Type B pancreatic cell (in vitro differentiated cells): ENCODE measurements at regions not wholly inside any gene's neighbourhood (a gene's known extent, or its start where the extent isn't known, plus 50 kb on each side); places are given as distances from the start of the nearest gene placed in this dataset.

ENCODE experiments used
- DNase-seq: peaks from one replicate; pipeline ENCODE4 v3.0.0; 2021; ENCODE audit warnings: mixed read lengths; ENCODE audit not compliant: unreplicated experiment; ENCODE audit errors: extremely low spot score
- H3K27ac Mint-ChIP-seq: 2 replicates; pipeline ENCODE4 v1.8.0; 2021; ENCODE audit warnings: mild to moderate bottlenecking, mixed read lengths
- H3K27me3 Mint-ChIP-seq: 2 replicates; pipeline ENCODE4 v1.8.0; 2021; ENCODE audit warnings: mixed read lengths
- H3K36me3 Mint-ChIP-seq: 2 replicates; pipeline ENCODE4 v1.8.0; 2021; ENCODE audit warnings: mixed read lengths
- H3K4me1 Mint-ChIP-seq: one replicate; pipeline ENCODE4 v1.8.0; 2021; ENCODE audit warnings: mixed read lengths; ENCODE audit not compliant: unreplicated experiment
- H3K4me3 Mint-ChIP-seq: 2 replicates; pipeline ENCODE4 v1.8.0; 2021; ENCODE audit warnings: mild to moderate bottlenecking, mixed read lengths
- H3K9me3 Mint-ChIP-seq: 2 replicates; pipeline ENCODE4 v1.8.0; 2021; ENCODE audit warnings: mixed read lengths
- TF ChIP-seq, protein P1 (sequence below): fragments of 200-600 bp; sonication (generic); conservative IDR thresholded peaks from 2 replicates; pipeline ENCODE4 v1.5.0; 2021; ENCODE audit warnings: antibody characterized with exemption, mild to moderate bottlenecking

GRCh38 chr13:37443538-37443937, 155.0 kb downstream of the POSTN start:
- no peaks in the 10 kb centered on the region for H3K9me3 Mint-ChIP-seq
- H3K27ac Mint-ChIP-seq: no peak overlapping the region
- H3K4me3 Mint-ChIP-seq: no peak overlapping the region
- no peaks in the 10 kb centered on the region for H3K36me3 Mint-ChIP-seq
- no peaks in the 10 kb centered on the region for H3K4me1 Mint-ChIP-seq
- TF ChIP-seq, protein P1, sequence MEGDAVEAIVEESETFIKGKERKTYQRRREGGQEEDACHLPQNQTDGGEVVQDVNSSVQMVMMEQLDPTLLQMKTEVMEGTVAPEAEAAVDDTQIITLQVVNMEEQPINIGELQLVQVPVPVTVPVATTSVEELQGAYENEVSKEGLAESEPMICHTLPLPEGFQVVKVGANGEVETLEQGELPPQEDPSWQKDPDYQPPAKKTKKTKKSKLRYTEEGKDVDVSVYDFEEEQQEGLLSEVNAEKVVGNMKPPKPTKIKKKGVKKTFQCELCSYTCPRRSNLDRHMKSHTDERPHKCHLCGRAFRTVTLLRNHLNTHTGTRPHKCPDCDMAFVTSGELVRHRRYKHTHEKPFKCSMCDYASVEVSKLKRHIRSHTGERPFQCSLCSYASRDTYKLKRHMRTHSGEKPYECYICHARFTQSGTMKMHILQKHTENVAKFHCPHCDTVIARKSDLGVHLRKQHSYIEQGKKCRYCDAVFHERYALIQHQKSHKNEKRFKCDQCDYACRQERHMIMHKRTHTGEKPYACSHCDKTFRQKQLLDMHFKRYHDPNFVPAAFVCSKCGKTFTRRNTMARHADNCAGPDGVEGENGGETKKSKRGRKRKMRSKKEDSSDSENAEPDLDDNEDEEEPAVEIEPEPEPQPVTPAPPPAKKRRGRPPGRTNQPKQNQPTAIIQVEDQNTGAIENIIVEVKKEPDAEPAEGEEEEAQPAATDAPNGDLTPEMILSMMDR: no peak
- DNase-seq: no peak
- no peaks in the 10 kb centered on the region for H3K27me3 Mint-ChIP-seq

DNA sequence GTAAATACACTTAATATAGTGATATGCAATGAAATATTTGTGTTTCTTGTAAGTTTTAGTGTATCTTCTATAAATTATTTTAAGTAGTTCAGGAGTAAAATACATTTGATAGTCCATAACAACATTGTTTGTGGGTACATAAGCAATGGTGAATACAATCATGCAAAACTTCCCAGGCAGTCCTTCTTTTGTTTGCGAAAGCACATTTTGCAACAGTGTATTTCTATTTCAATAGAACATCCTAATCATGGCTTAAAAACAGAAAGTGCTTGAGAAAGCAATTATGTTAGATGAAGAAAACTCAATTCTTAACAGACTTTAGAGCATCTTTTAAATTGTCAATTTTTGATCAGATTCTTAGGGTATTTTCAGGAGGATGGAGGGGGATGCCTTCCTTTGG, 155.6 kb downstream of the POSTN start:
- H3K4me3 Mint-ChIP-seq: no peak overlapping the region
- H3K36me3 Mint-ChIP-seq: no peaks in the 10 kb centered on the region
- no peaks in the 10 kb centered on the region for H3K4me1 Mint-ChIP-seq
- no peaks in the 10 kb centered on the region for H3K9me3 Mint-ChIP-seq
- H3K27me3 Mint-ChIP-seq: no peaks in the 10 kb centered on the region
- TF ChIP-seq, protein P1: no peak
- H3K27ac Mint-ChIP-seq: no peak overlapping the region
- no peak for DNase-seq

DNA sequence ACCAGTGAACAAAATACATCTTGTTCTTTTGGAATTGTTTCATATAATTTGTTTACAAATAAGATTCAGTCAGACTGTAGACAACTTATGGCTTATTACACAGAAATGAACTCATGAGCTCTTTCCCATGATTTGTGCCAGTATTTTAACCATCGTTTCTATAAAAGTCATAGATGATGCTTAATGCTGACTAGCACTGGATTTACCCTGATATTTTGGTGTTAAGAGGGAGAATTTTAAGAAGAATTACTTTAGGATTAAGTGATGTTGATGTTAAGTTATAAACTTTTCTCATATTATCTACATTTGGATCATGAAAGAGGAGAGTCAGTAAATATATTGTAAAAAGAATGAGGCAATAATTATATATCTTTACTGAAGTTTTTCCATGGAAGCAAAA, 162.7 kb downstream of the POSTN start:
- Mint-ChIP-seq H3K36me3 (no peaks in the 10 kb centered on the region), H3K4me1 (no peaks in the 10 kb centered on the region), H3K27me3 (no peaks in the 10 kb centered on the region), H3K4me3 (no peak overlapping the region), H3K27ac (no peak overlapping the region), H3K9me3 (no peaks in the 10 kb centered on the region)
- TF ChIP-seq, protein P1: no peak
- no peak for DNase-seq

- H3K4me1 Mint-ChIP-seq: no peaks in the 10 kb centered on the region
- H3K27me3 Mint-ChIP-seq: no peaks in the 10 kb centered on the region
- H3K27ac Mint-ChIP-seq: no peak overlapping the region
Measured at GRCh38 chr13:37433086-37433485, 165.5 kb downstream of the POSTN start.

DNA sequence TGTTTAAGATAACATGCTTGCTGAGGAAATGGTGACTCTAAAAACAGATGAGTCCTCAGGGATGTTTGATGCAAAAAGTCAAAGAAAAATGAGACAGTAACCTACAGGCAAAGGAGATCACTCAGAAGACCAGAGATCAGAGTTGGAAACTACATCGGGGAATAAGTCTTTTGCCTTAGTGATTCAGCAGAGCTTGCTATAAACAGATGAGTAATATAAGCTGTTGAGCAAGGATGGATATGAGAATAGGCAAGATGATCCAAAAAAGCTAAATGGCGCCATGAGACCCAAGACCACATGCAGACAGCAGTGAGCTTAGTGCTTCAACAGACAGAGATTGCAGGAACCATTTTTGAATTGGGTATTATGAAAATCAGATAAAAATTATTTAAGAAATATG, 168.6 kb downstream of the POSTN start:
- no peaks in the 10 kb centered on the region for H3K27me3 Mint-ChIP-seq
- H3K27ac Mint-ChIP-seq: no peak overlapping the region
- no peaks in the 10 kb centered on the region for H3K4me1 Mint-ChIP-seq
- TF ChIP-seq, protein P1: no peak
- H3K4me3 Mint-ChIP-seq: no peak overlapping the region
- no peak for DNase-seq
- H3K36me3 Mint-ChIP-seq: no peaks in the 10 kb centered on the region
- H3K9me3 Mint-ChIP-seq: no peaks in the 10 kb centered on the region

More at GRCh38 chr13:37433086-37433485, 165.5 kb downstream of the POSTN start:
- Mint-ChIP-seq H3K36me3 (no peaks in the 10 kb centered on the region), H3K9me3 (no peaks in the 10 kb centered on the region), H3K4me3 (no peak overlapping the region)
- TF ChIP-seq, protein P1: no peak
- DNase-seq: no peak
